K562 (cell line): ENCODE measurements at regions not wholly inside any gene's neighbourhood (a gene's known extent, or its start where the extent isn't known, plus 50 kb on each side); places are given as distances from the start of the nearest gene placed in this dataset.

ENCODE experiments used
- ATAC-seq: fragments of 200-7000 bp; cut with Tn5 transposase; 3 replicates; pipeline ENCODE4 v1.9.1; 2020; ENCODE audit warnings: moderate library complexity
- BruUV-seq: library from RNA; stranded (reverse); fragments of 400-500 nt; replicated peaks from 2 replicates; lab custom pipeline; 2021; lab: Mats Ljungman, UMichigan
- CTCF ChIA-PET: fragments of 300-600 bp; formaldehyde crosslinking; extraction: SDS; loops from one replicate; lab custom pipeline; 2021; ENCODE audit warnings: low intra/inter-chr PET ratio; lab: Yijun Ruan, JAX
- POLR2A ChIA-PET: fragments of 300-600, 350-650 bp; sonication (Branson Sonifier 250); formaldehyde crosslinking; extraction: SDS; loops from one replicate; lab custom pipeline; 2021; ENCODE audit warnings: antibody characterized with exemption, inconsistent platforms; lab: Yijun Ruan, JAX
- DNase-seq, 4 experiments: peaks; one replicate each; pipeline versions ENCODE4 v3.0.0 to v3.0.0-alpha.2; 2011 to 2018; ENCODE audit warnings: low spot score in 3 of 4, mixed read lengths in 3 of 4; ENCODE audit errors: extremely low read depth in 1 of 4
- FAIRE-seq: peaks from 2 replicates; lab custom pipeline; 2011; peaks lifted over from hg19 to GRCh38; lab: Jason Lieb, UNC
- H2AFZ ChIP-seq: 2 replicates; pipeline ENCODE4 v1.6.0; 2011; ENCODE audit warnings: low read depth, low read length, control low read depth, inconsistent platforms
- H3K27ac ChIP-seq: fragments of 200-600 bp; 3 replicates; pipeline ENCODE4 v1.8.0; 2011; ENCODE audit warnings: low read depth, mild to moderate bottlenecking, control low read depth, inconsistent platforms, low read length, moderate library complexity, mixed read lengths; ENCODE audit errors: extremely low read depth
- H3K27me3 ChIP-seq, 2 experiments: fragments of 300-600 bp in 1 of 2; 2 replicates in 1 of 2; 3 replicates in 1 of 2; pipeline versions ENCODE4 v1.6.0 to v1.8.0; 2011; ENCODE audit warnings: inconsistent platforms in 2 of 2, low read length in 2 of 2, mild to moderate bottlenecking in 1 of 2, mixed read lengths in 1 of 2, moderate library complexity in 1 of 2; ENCODE audit not compliant: control insufficient read depth in 2 of 2, insufficient read depth in 2 of 2
- H3K36me3 ChIP-seq: fragments of 300-600 bp; 3 replicates; pipeline ENCODE4 v1.8.0; 2011; ENCODE audit warnings: mild to moderate bottlenecking, low read length, inconsistent platforms; ENCODE audit not compliant: control insufficient read depth, insufficient read depth
- H3K4me1 ChIP-seq, 2 experiments: fragments of 200-600 bp in 1 of 2; replicated peaks in 1 of 2; 2 replicates in 1 of 2; 3 replicates in 1 of 2; pipeline versions ENCODE4 v1.5.1 to v1.8.0; 2011; ENCODE audit warnings: inconsistent platforms in 2 of 2, low read length in 2 of 2, mild to moderate bottlenecking in 1 of 2, mixed read lengths in 1 of 2, moderate library complexity in 1 of 2; ENCODE audit not compliant: control insufficient read depth in 2 of 2, insufficient read depth in 2 of 2
- H3K4me2 ChIP-seq: 2 replicates; pipeline ENCODE4 v1.6.1; 2011; ENCODE audit warnings: low read length, control low read depth, inconsistent platforms, mixed read lengths; ENCODE audit not compliant: insufficient read depth
- H3K4me3 ChIP-seq: fragments of 200-600 bp; sonication (generic), shearing (Covaris generic); 2 replicates; pipeline ENCODE4 v1.5.1; 2016; ENCODE audit warnings: control low read depth, inconsistent platforms
- H3K79me2 ChIP-seq: fragments of 200-600 bp; 3 replicates; pipeline ENCODE4 v1.8.0; 2011; ENCODE audit warnings: low read length, inconsistent platforms; ENCODE audit not compliant: control insufficient read depth, insufficient read depth
- H3K9ac ChIP-seq, 2 experiments: 2 replicates each; pipeline versions ENCODE4 v1.6.0 to v1.6.1; 2011; ENCODE audit warnings: low read depth in 2 of 2, low read length in 2 of 2, control low read depth in 1 of 2, inconsistent platforms in 1 of 2, mild to moderate bottlenecking in 1 of 2, mixed read lengths in 1 of 2; ENCODE audit not compliant: insufficient read depth in 1 of 2
- H3K9me1 ChIP-seq: one replicate; pipeline ENCODE4 v1.6.0; 2011; ENCODE audit warnings: inconsistent platforms, mild to moderate bottlenecking, low read length, moderate library complexity; ENCODE audit not compliant: control insufficient read depth, insufficient read depth
- H3K9me3 ChIP-seq: replicated peaks from 2 replicates; pipeline ENCODE4 v1.5.1; 2011; ENCODE audit warnings: low read depth, low read length, inconsistent platforms; ENCODE audit not compliant: control insufficient read depth, insufficient read depth
- H4K20me1 ChIP-seq: replicated peaks from 2 replicates; pipeline ENCODE4 v1.6.1; 2011; ENCODE audit warnings: low read length, inconsistent platforms, mixed read lengths; ENCODE audit not compliant: control insufficient read depth, insufficient read depth
- CEBPG ChIP-seq, 3 experiments: fragments of 200-800 bp in 1 of 3; sonication (Bioruptor generic) in 1 of 3; sonication (generic) in 1 of 3; formaldehyde crosslinking in 1 of 3; IDR thresholded peaks in 2 of 3; conservative IDR thresholded peaks in 1 of 3; 2 replicates each; pipeline versions ENCODE4 v1.6.1 to v1.8.0; 2016 to 2022; ENCODE audit warnings: missing compliant biosample characterization in 2 of 3, missing genetic modification characterization in 2 of 3, mild to moderate bottlenecking in 1 of 3, missing genetic modification reagents in 1 of 3
- L3MBTL2 ChIP-seq: fragments of 450-650 bp; IDR thresholded peaks from 2 replicates; pipeline ENCODE4 v1.6.1; 2016; ENCODE audit warnings: mild to moderate bottlenecking, moderate library complexity
- NEUROD1 ChIP-seq: fragments of 150-350 bp; IDR thresholded peaks from 2 replicates; pipeline ENCODE4 v1.6.1; 2014; ENCODE audit warnings: borderline replicate concordance, low read length, low read depth; ENCODE audit not compliant: partially characterized antibody
- RUNX1 ChIP-seq: sonication (generic); IDR thresholded peaks from 2 replicates; pipeline ENCODE4 v1.6.1; 2016; ENCODE audit warnings: antibody characterized with exemption, low read depth
- SAFB ChIP-seq: fragments of 200-400 bp; formaldehyde crosslinking; IDR thresholded peaks from 2 replicates; pipeline ENCODE4 v1.6.1; 2017; ENCODE audit warnings: low read depth, low read length, borderline replicate concordance
- SREBF1 ChIP-seq: fragments of 150-350 bp; IDR thresholded peaks from 2 replicates; pipeline ENCODE4 v1.6.1; 2014; ENCODE audit warnings: antibody characterized with exemption, low read depth, low read length, borderline replicate concordance
- ZNF165 ChIP-seq: fragments of 250-450 bp; sonication (Bioruptor Pico); IDR thresholded peaks from 2 replicates; pipeline ENCODE4 v1.4.0; 2020; ENCODE audit warnings: borderline replicate concordance
- WGBS: fragments of 100-300 bp; shearing (Covaris generic); methylation state at CpG from one replicate; pipeline ENCODE4 v1.1.6; 2016; ENCODE audit warnings: low coverage, mixed read lengths; ENCODE audit not compliant: insufficient coverage; ENCODE audit errors: missing lambda C conversion rate; 5-methylcytosine and 5-hydroxymethylcytosine counted together
- in situ Hi-C: fragments of 300-500 bp; cut with MboI; formaldehyde crosslinking; loops from 4 replicates; pipeline ENCODE4 v1.15.0; 2018; ENCODE audit warnings: inconsistent platforms, mixed read lengths
- intact Hi-C: fragments of 100-400 bp; cut with micrococcal nuclease; formaldehyde crosslinking; loops from 2 replicates; pipeline ENCODE4 v1.14.2; 2022
- TF ChIP-seq, protein P1 (sequence below): sonication (generic); formaldehyde crosslinking; IDR thresholded peaks from 2 replicates; pipeline ENCODE4 v1.8.1; 2022; ENCODE audit warnings: missing genetic modification reagents

DNA sequence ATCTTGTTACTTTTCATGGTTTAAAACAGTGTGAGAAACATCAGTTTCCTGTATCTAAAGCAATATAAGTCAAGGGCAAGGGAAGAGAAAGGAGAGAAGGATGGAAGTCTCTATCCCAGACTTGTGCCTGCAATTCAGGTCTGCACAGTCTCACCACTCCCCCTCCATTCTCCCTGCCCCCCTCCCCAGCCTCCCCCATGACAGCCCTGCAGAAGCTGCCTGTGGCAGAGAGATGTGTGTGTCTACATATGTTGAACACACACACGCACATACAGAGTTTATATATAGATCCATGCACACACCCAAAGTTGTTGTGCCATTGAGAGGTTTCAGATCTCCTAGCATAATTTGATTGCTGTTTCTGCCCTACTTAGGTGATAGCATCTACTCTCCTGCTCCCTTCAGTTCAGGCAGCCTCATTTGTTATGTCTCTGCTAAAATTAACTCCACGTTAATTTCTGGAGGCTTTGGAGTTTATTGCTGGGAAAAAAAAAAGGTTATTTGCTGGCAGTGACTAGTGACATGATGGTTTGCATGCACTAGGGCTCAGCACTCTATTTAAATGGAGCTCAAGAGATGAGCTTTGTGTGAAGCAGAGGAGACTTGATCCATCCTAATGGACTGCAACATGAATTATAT lies 124.9 kb upstream of the SMYD2 start (continued):
- TF ChIP-seq ZNF165 (CRISPR knock-in tag) (no peak), NEUROD1 (no peak), L3MBTL2 (no peak), SAFB (no peak), SREBF1 (no peak)
- TF ChIP-seq, protein P1, sequence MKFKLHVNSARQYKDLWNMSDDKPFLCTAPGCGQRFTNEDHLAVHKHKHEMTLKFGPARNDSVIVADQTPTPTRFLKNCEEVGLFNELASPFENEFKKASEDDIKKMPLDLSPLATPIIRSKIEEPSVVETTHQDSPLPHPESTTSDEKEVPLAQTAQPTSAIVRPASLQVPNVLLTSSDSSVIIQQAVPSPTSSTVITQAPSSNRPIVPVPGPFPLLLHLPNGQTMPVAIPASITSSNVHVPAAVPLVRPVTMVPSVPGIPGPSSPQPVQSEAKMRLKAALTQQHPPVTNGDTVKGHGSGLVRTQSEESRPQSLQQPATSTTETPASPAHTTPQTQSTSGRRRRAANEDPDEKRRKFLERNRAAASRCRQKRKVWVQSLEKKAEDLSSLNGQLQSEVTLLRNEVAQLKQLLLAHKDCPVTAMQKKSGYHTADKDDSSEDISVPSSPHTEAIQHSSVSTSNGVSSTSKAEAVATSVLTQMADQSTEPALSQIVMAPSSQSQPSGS (CRISPR knock-in tag): no peak

DNA sequence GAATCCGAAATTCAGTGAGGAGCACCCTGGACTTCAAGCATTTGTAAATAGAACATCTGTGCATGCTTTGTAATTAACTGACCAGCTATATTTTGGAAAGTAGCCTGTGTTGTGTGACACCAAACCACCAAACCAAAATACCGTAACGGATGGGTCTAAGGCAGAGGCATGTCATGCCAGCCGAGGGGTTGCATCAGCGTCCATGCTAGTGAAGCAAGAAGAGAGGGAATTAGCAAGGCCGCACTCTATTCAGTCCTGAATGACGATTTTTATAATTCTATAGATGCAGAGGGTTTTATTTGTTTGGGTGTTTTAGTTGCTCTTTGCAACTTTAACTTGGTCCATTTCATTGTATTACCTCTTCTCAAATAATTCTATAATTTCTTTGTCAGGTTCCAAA lies 116.8 kb upstream of the SMYD2 start:
- no peak for DNase-seq
- no peak overlapping the region for H3K4me2 ChIP-seq
- ATAC-seq: no peak
- WGBS: 0% methylated on average over 7 of the region's 7 CpGs
- H3K27me3 ChIP-seq: peaks cover 4 to 13% of the 10 kb centered on the region in 2 experiments
- H3K4me1 ChIP-seq: no peaks in the 10 kb centered on the region
- no peak for FAIRE-seq
- in situ Hi-C loops: no loop called here
- POLR2A ChIA-PET: no interaction called here
- BruUV-seq: no TSS peak
- no peak overlapping the region for H3K9ac ChIP-seq
- H2AFZ ChIP-seq: no peak overlapping the region
- H3K9me3 ChIP-seq: no peaks in the 10 kb centered on the region
- H3K79me2 ChIP-seq: no peaks in the 10 kb centered on the region
- TF ChIP-seq CEBPG (CRISPR knock-in tag; IDR thresholded peaks at IDR 0.05) (no peak), CEBPG (tag; conservative IDR thresholded peaks at IDR 0.05 in 1 of 2, IDR thresholded peaks at IDR 0.05 in 1 of 2) (0 out of 4 replicates have a peak, but pooled peaks of 1 of the 2 experiments have one; percentile 28), RUNX1 (no peak)
- TF ChIP-seq, all 486 proteins: peak for 1
- no peaks in the 10 kb centered on the region for H3K9me1 ChIP-seq
- intact Hi-C loops: no loop called here
- CTCF ChIA-PET: no interaction called here
- H3K27ac ChIP-seq: no peak overlapping the region
- H3K4me3 ChIP-seq: no peak overlapping the region
- H3K36me3 ChIP-seq: no peaks in the 10 kb centered on the region
- H4K20me1 ChIP-seq: peaks cover 3% of the 10 kb centered on the region; the same call in 1 of the 2 replicates
